ENCODE measurements at regions not wholly inside any gene's neighbourhood (a gene's known extent, or its start where the extent isn't known, plus 50 kb on each side); places are given as distances from the start of the nearest gene placed in this dataset.

GRCh38 chr5:2608391-2608790 is 143.1 kb downstream of the IRX2 start:
- DNase-seq (ENCODE audit: low read depth in 1 of 2, low spot score in 1 of 2) = no peak

GRCh38 chr5:2607598-2607997 is 143.9 kb downstream of the IRX2 start:
- DNase-seq (ENCODE audit: low read depth in 1 of 2, low spot score in 1 of 2) = no peak

- DNase-seq (ENCODE audit: low read depth in 1 of 2, low spot score in 1 of 2) = no peak
These were observed 148.3 kb downstream of the IRX2 start for GRCh38 chr5:2603272-2603575.

GRCh38 chr5:2602451-2603271 is 148.8 kb downstream of the IRX2 start:
- no peak for DNase-seq (ENCODE audit: low read depth in 1 of 2, low spot score in 1 of 2)

- no peak for DNase-seq (ENCODE audit: low read depth in 1 of 2, low spot score in 1 of 2)
These were observed 153.0 kb downstream of the IRX2 start for GRCh38 chr5:2598503-2598902.

GRCh38 chr5:2594701-2595100 is 156.8 kb downstream of the IRX2 start:
- DNase-seq (ENCODE audit: low read depth in 1 of 2, low spot score in 1 of 2) = no peak

- no peak for DNase-seq (ENCODE audit: low read depth in 1 of 2, low spot score in 1 of 2)
These were observed 158.7 kb downstream of the IRX2 start for GRCh38 chr5:2592766-2593165.

GRCh38 chr5:2591777-2592453 is 159.6 kb downstream of the IRX2 start:
- DNase-seq (ENCODE audit: low read depth in 1 of 2, low spot score in 1 of 2) = no peak

GRCh38 chr5:2588850-2589501 is 162.5 kb downstream of the IRX2 start:
- DNase-seq (ENCODE audit: low read depth in 1 of 2, low spot score in 1 of 2) = no peak

GRCh38 chr5:2587189-2588031 is 164.1 kb downstream of the IRX2 start:
- DNase-seq (ENCODE audit: low read depth in 1 of 2, low spot score in 1 of 2) = no peak

- no peak for DNase-seq (ENCODE audit: low read depth in 1 of 2, low spot score in 1 of 2)
These were observed 165.3 kb downstream of the IRX2 start for GRCh38 chr5:2586016-2586715.

- DNase-seq (ENCODE audit: low read depth in 1 of 2, low spot score in 1 of 2) = no peak
These were observed 166.8 kb downstream of the IRX2 start for GRCh38 chr5:2584579-2585269.

GRCh38 chr5:2582507-2582906 is 169.0 kb downstream of the IRX2 start:
- no peak for DNase-seq (ENCODE audit: low read depth in 1 of 2, low spot score in 1 of 2)

GRCh38 chr5:2582106-2582505 is 169.4 kb downstream of the IRX2 start:
- no peak for DNase-seq (ENCODE audit: low read depth in 1 of 2, low spot score in 1 of 2)

GRCh38 chr5:2581418-2581817 is 170.1 kb downstream of the IRX2 start:
- DNase-seq (ENCODE audit: low read depth in 1 of 2, low spot score in 1 of 2) = no peak

GRCh38 chr5:2579126-2579525 is 172.4 kb downstream of the IRX2 start:
- DNase-seq (ENCODE audit: low read depth in 1 of 2, low spot score in 1 of 2) = no peak

GRCh38 chr5:2577312-2578036 is 174.0 kb downstream of the IRX2 start:
- no peak for DNase-seq (ENCODE audit: low read depth in 1 of 2, low spot score in 1 of 2)

- DNase-seq (ENCODE audit: low read depth in 1 of 2, low spot score in 1 of 2) = no peak
These were observed 174.7 kb downstream of the IRX2 start for GRCh38 chr5:2576823-2577222.

GRCh38 chr5:2575871-2576270 is 175.6 kb downstream of the IRX2 start:
- DNase-seq (ENCODE audit: low read depth in 1 of 2, low spot score in 1 of 2) = no peak

GRCh38 chr5:2575292-2575691 is 176.2 kb downstream of the IRX2 start:
- no peak for DNase-seq (ENCODE audit: low read depth in 1 of 2, low spot score in 1 of 2)
